HPDE6-E6E7 (cell line): ENCODE measurements at regions not wholly inside any gene's neighbourhood (a gene's known extent, or its start where the extent isn't known, plus 50 kb on each side); places are given as distances from the start of the nearest gene placed in this dataset.

Experiments
- DNase-seq: peaks from one replicate; pipeline ENCODE4 v3.0.0; 2011; ENCODE audit warnings: missing footprints; ENCODE audit errors: extremely low spot score

GRCh38 chr4:110959041-110959643, 336.3 kb upstream of the PITX2 start:
- no peak for DNase-seq

GRCh38 chr4:110961066-110961465, 338.2 kb upstream of the PITX2 start:
- DNase-seq, result no peak

- DNase-seq, result no peak
Observed at GRCh38 chr4:110962616-110963015, 339.7 kb upstream of the PITX2 start.

- no peak for DNase-seq
Observed at GRCh38 chr4:110963662-110964280, 340.9 kb upstream of the PITX2 start.

- DNase-seq, result no peak
Observed at GRCh38 chr4:110967936-110968335, 345.1 kb upstream of the PITX2 start.

GRCh38 chr4:110970642-110971041, 347.8 kb upstream of the PITX2 start:
- peak; percentile 46 for DNase-seq

- no peak for DNase-seq
Observed at GRCh38 chr4:110975338-110975737, 352.5 kb upstream of the PITX2 start.

- DNase-seq, result no peak
Observed at GRCh38 chr4:110977554-110977953, 354.7 kb upstream of the PITX2 start.

GRCh38 chr4:110978761-110979160, 355.9 kb upstream of the PITX2 start:
- DNase-seq, result no peak

- no peak for DNase-seq
Observed at GRCh38 chr4:110982486-110982885, 359.6 kb upstream of the PITX2 start.

- DNase-seq, result no peak
Observed at GRCh38 chr4:110988722-110989121, 365.8 kb upstream of the PITX2 start.

- DNase-seq, result no peak
Observed at GRCh38 chr4:110989125-110989524, 366.2 kb upstream of the PITX2 start.

GRCh38 chr4:110994781-110995180, 371.9 kb upstream of the PITX2 start:
- DNase-seq, result no peak

- DNase-seq, result no peak
Observed at GRCh38 chr4:110998320-110998719, 375.4 kb upstream of the PITX2 start.

GRCh38 chr4:111011458-111011857, 388.6 kb upstream of the PITX2 start:
- DNase-seq, result no peak

GRCh38 chr4:111013846-111014245, 391.0 kb upstream of the PITX2 start:
- no peak for DNase-seq

GRCh38 chr4:111014537-111014936, 391.7 kb upstream of the PITX2 start:
- DNase-seq, result no peak

- no peak for DNase-seq
Observed at GRCh38 chr4:111016416-111016815, 393.5 kb upstream of the PITX2 start.

- DNase-seq, result no peak
Observed at GRCh38 chr4:111018216-111018615, 395.3 kb upstream of the PITX2 start.

GRCh38 chr4:111020476-111020875, 397.6 kb upstream of the PITX2 start:
- DNase-seq, result no peak

- DNase-seq, result no peak
Observed at GRCh38 chr4:111020961-111021360, 398.1 kb upstream of the PITX2 start.

- DNase-seq, result no peak
Observed at GRCh38 chr4:111022758-111023157, 399.9 kb upstream of the PITX2 start.

GRCh38 chr4:111027526-111027925, 404.6 kb upstream of the PITX2 start:
- no peak for DNase-seq

- DNase-seq, result no peak
Observed at GRCh38 chr4:111028795-111029194, 405.9 kb upstream of the PITX2 start.
